ENCODE measurements at regions not wholly inside any gene's neighbourhood (a gene's known extent, or its start where the extent isn't known, plus 50 kb on each side); places are given as distances from the start of the nearest gene placed in this dataset.
"Not testable (repeated sequence)": the region's sequence is repeated elsewhere in the genome, so short reads cannot be mapped to it uniquely, and the experiment has no call there.

- no peak for DNase-seq
Measured at GRCh38 chr9:135344915-135345500, 134.6 kb upstream of the PPP1R26 start.

- DNase-seq = no peak
Measured at GRCh38 chr9:135345775-135346433, 133.7 kb upstream of the PPP1R26 start.

GRCh38 chr9:135346438-135347050 lies 133.0 kb upstream of the PPP1R26 start:
- no peak for DNase-seq

- DNase-seq = no peak
Measured at GRCh38 chr9:135347461-135347860, 132.1 kb upstream of the PPP1R26 start.

GRCh38 chr9:135348076-135348787 lies 131.3 kb upstream of the PPP1R26 start:
- DNase-seq = no peak

GRCh38 chr9:135348788-135349150 lies 130.8 kb upstream of the PPP1R26 start:
- no peak for DNase-seq

GRCh38 chr9:135349212-135350002 lies 130.2 kb upstream of the PPP1R26 start:
- DNase-seq = no peak

GRCh38 chr9:135350003-135350315 lies 129.6 kb upstream of the PPP1R26 start:
- no peak for DNase-seq

GRCh38 chr9:135353935-135354334 lies 125.6 kb upstream of the PPP1R26 start:
- no peak for DNase-seq

GRCh38 chr9:135355521-135356011 lies 124.0 kb upstream of the PPP1R26 start:
- DNase-seq = no peak

- DNase-seq = no peak
Measured at GRCh38 chr9:135356021-135356420, 123.6 kb upstream of the PPP1R26 start.

GRCh38 chr9:135356796-135357195 lies 122.8 kb upstream of the PPP1R26 start:
- no peak for DNase-seq

GRCh38 chr9:135357863-135358551 lies 121.6 kb upstream of the PPP1R26 start:
- no peak for DNase-seq

- no peak for DNase-seq
Measured at GRCh38 chr9:135358552-135358940, 121.0 kb upstream of the PPP1R26 start.

- DNase-seq = no peak
Measured at GRCh38 chr9:135359764-135360163, 119.8 kb upstream of the PPP1R26 start.

- DNase-seq = no peak
Measured at GRCh38 chr9:135360617-135361016, 119.0 kb upstream of the PPP1R26 start.

GRCh38 chr9:135361668-135362067 lies 117.9 kb upstream of the PPP1R26 start:
- not testable (repeated sequence) for DNase-seq

GRCh38 chr9:135363596-135363995 lies 116.0 kb upstream of the PPP1R26 start:
- no peak for DNase-seq

- no peak for DNase-seq
Measured at GRCh38 chr9:135365013-135365768, 114.4 kb upstream of the PPP1R26 start.

GRCh38 chr9:135366104-135366503 lies 113.5 kb upstream of the PPP1R26 start:
- no peak for DNase-seq

- no peak for DNase-seq
Measured at GRCh38 chr9:135369412-135369990, 110.1 kb upstream of the PPP1R26 start.
